NCI-H345 (cell line): ENCODE measurements at regions not wholly inside any gene's neighbourhood (a gene's known extent, or its start where the extent isn't known, plus 50 kb on each side); places are given as distances from the start of the nearest gene placed in this dataset.

Experiments used
- DNase-seq: peaks from one replicate; lab custom pipeline; 2025; lab: John Stamatoyannopoulos, UW

DNA sequence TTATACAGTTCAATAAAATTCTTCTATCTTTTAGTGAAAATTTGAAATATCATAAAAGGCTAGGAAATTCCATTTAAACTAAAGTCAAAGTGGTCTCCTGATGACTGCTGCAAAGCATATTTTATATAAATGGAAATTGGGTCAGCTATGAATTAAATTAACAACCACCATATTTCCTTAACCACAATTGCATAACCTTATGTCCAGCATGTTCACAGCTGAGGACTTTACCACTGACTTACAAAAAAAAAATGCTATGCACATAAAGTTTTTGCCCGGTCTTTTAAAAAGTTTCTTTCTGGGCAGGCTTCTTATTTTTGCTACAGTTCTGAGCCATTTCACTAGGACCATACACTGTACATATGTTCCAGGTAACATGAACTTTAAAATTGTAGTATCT lies 208.6 kb upstream of the RGMB start:
- no peak for DNase-seq

DNA sequence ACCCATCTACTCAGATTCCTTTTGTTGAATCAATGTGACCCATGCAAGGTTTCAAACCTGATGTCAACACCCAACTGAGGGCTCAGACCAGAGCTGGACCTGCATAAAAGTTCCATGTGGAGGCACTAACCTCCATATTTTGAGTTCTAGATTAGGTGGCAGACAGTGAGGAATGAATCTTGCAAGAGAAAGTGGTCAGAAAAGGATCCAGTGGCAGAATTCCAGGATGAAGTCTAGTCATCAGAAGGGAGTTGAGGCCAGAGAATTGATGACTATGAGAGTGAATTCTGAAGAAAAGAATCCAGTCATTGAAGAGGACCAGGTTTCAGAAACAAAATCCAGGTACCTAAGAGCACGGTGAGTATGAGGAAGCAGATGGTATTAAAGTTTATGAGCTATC lies 205.1 kb upstream of the RGMB start:
- no peak for DNase-seq

DNA sequence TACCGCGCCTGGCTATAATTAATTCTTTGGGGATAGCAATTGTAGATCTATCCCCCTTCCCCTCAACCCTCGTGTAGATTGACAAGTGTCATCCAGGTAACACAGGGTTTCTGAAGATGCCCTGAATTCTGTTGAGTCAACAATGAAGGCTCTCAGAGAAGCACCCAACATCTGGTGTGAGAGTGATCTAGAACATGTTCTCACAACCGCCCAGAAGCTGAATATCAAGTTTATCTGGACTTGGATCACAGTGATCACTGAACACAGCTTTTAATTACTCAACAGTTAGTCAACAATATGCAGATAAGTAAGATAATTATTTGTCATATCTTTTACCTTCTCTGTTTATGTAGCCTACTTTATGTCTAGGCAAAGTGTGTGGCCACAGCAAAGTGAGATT lies 204.2 kb upstream of the RGMB start:
- DNase-seq = no peak

DNA sequence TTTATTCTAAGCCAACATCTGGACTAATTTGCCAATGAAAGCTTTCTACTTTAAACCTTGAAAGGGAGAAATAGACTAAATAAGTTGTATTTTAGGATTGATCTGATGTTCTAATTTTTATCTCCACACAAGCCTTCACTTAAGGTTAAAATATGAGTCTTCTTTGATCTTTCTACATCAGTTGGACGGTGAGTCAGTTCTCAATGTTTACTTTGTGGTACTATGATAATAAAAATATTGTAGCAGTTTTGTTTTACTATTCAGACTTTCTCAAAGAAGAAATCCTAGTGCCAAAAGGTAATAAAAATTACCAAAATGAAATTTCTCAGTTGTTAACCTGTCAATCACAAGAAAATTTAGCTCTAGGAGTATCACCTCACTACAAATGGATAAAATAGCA lies 203.5 kb upstream of the RGMB start:
- no peak for DNase-seq

DNA sequence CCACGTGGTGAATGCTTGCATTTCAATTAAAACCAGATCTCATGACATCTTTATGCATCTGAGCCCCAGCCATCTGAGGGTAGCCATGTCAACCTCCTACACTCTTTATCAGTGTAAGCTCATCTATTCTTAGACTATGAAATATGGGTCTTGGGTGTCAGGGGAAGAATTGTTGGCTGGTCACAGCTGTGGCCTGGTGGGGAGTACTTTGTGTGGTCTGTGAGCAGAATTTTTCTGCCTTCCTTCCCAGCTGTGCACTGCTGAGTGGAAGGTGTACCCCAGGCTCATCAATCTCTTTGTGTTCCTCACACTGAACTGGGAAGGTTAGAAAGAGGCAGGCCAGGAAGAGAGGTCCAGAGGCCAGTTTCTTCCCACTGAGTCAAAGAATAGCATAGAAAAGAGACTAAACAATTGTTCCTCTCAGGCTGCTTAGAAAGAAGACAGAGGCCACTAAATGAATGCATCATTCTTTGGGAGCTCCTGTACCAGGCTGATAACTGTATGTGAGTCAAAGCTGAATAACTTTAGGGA lies 202.7 kb upstream of the RGMB start:
- DNase-seq = no peak

DNA sequence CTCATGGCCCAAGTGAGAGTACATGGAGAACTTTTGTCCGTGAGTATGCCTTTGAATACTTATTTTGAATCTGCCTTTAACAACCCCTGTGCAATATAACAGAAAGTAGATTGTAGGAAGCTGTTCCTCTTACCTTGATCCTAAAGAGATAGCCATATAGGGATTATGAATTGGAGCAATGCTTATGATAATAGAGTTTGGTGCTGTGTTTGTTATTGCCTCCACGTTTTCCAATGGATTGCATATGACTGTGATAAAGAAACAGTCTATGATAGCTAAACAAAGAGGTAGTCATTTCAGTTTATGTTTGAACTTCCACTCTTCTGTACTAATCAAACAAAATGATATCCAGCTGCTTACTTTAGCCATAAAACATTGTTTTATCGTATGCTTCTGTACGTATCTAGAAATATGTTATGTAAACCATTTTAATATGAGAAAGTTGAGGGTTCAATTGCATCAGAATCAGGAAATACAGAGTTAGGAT lies 199.6 kb upstream of the RGMB start:
- no peak for DNase-seq

DNA sequence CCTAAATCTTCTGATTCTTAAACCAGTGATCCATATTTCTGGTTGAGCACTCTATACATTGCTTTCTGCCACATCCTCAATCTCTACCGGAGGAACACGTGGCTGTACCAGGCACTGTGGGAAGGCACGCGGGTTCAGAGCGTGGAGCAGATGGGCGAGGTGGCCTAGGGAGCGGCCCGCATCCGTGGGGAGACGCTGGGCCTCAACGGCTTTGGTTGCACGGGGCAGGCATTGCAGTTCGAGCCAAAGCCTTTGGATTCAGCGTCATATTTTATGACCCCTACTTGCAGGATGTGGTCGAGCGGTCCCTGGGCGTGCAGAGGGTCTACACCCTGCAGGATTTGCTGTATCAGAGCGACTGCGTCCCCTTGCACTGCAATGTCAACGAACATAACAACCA lies 197.2 kb upstream of the RGMB start:
- DNase-seq = no peak

DNA sequence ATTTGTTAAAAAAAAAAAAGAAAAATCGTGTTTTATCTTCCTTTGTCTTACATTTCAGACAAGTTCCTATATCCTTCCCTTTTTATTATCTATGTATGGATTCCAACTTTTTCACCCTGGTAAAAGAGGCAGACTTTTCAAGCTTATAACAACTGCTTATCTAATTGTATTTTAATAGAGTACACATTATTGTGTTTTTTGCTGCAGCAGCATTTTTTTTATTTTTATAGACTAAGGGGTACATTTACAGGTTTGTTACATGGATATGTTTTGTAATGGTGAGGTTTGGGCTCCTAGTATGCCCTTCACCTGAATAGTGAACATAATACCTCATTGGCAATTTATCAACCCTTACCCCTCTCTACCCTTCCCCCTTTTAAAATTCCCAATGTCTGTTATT lies 195.0 kb upstream of the RGMB start:
- DNase-seq = no peak

DNA sequence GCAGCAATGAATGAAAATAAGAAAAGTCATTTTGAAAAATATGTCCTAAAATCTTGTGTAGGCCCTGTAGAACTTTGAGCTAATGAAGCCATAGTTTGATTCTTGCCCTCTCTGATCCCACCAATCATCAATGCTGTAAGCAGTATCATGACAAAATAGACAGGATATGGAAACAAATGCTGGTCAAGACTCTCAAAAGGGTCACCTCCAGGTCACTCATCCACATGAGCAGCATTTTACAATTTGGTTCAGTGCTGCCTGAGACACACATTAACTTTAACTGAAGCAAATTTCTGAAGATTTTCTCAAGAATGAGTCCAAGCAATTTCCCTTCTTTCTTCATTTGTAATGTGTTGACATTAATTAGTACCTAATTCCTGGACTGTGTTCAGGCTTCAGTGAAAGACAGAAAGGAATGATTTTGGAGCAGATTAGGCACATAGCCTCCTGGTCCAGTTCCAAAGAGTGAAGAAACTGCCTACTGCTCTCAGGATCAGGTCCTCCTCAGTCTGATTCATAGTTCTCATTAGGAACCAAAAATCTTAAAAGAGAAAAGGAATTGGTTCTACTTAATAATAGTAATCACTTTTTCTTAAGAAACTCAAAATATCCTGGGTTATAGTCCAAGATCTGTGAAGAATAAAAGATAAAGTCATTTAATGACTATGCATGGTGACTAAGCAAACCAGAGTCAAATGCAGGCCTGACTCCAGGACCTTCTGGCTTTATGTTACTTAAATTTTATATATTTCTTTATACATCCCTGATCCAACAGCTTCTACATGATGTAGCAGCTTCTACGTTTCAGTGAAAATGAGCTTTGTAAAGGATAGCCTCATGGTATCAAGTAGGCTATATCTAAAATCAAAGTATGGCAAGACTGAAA lies 192.1 kb upstream of the RGMB start:
- no peak for DNase-seq

DNA sequence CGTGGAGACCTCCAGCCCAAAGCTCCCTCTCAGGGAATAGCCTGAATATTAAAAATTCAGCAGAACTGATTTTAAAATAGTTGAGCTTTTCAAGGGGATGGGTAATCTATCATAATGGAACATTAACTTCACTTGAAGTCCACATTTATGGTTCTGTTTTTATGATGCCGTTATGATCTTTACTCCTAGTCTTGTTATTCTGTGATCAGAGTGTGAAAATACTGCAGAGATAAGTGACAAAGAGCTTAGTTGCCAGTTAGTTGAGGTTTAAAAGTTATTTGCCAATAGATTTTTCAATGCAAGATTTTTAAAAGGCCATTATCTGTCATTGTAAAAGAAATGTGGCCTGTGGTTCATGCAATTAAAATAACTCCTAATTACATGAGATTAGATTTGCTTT lies 189.9 kb upstream of the RGMB start:
- DNase-seq = no peak

DNA sequence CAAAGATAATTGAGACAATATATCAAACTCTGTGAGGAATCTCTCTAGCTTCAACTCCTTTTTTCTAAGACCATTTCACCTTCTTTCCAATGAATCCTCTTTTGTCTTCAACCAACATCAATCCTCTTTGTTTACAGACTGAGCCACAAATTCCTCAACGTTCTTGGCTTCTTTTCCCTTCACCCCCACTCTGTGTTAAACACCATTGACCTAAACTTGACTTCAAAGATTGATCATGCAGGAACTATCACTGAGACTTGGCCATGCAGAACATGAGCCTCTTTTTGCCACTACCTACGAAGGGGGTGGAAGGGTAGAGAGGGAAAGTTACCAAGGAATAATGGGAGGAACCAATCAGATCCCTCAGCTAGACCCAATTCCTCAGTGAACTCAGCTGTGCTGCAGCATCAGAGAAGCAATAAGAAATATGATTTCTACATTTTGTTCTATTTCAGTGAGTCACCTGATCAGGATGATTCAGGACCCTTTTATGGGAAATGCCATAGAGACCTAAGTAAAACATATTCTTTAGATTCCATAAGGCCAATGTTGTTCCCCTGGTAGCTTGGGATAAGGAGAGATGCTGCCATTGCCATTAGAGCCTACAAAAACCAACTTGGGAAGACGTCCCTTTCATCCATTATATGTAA lies 187.7 kb upstream of the RGMB start:
- no peak for DNase-seq

DNA sequence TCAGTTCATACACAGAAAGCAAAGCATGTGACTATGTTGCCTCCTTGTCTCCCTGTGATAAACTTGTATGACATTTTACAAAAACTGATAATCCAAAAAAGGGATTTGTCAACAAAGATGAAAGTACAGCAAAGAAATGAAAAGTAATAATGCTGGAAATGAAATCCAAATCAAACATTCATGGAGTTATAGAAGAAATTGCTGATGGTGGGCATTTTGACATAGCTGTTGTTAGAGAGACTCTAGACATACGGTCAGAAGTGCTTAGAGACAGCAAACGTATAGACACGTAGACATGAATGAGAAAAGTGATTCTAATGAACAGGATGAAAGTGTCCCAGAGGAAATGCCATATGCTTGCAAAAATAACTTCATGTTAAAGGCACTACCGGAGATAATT lies 186.9 kb upstream of the RGMB start:
- no peak for DNase-seq

DNA sequence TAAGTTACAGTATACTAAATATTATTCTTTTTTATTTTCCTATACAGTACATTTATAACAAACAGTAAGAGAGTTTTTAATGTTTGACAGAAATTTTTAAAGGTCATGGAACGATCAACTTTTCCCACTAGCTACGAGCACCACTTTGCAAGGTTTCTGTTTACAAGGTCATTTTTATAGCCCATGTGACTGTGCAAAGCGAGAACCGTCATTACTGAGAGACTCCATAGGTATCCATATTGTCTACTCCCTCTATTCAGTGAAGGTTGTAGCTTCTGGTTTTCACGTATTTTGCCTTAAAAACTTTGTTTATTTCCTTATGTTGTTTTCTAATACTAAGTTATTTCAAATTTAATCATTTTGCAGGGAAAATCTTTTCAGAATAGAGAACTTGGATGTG lies 186.3 kb upstream of the RGMB start:
- no peak for DNase-seq

DNA sequence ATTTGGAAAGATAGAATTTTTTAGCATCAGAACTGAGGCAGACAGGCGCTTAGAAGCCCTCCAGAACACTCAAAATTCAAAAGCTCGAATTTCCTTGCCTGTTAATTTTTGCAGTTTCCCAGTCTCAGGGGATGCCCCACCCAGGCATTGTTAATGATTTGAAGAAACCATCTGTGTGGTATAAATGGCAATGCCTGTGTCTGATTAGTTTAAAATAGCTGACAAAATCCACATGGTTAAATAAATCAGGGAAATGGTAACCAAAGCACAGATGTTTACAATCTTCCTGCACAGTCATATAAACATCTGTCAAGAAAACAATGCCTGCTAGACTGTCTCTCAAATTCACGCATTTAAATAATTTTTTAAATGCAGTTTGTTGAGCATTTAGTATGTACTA lies 185.2 kb upstream of the RGMB start:
- no peak for DNase-seq

DNA sequence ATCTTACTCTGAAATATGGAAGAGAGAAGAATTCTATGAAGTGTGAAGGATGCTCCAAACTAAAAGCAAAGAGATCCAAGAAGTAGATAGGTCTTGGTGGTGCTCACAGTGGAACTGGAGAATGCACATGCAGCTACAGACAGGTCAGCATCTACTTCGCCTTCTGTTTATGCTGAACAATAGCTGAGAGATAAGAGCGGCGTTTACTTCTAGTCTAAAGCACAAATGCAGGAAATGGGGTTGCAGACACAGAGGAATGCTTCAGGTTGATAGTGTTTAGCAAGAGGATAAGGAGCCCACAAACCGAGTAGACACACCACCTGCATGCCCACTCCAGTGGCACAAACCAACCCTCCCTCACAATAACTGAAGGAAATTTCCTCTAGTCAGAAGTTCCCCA lies 180.0 kb upstream of the RGMB start:
- no peak for DNase-seq

DNA sequence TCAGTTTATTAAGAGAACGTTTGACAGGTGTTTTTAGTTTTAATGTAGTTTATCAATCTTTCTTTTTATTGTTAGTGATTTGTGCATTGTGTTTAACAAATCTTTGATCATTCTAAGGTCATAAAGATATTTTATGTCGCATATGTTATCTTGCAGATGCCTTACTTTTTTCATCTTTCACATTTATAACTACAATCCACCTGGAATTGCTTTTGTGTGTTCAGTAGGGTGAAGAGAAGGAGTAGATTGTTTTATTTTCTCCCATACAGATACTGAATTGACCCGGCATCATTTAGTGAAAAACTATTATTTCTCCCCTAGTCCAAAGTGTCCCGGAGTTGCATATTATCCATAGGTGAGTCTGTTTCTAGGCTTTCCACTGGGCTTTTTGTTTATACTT lies 179.4 kb upstream of the RGMB start:
- DNase-seq = no peak

DNA sequence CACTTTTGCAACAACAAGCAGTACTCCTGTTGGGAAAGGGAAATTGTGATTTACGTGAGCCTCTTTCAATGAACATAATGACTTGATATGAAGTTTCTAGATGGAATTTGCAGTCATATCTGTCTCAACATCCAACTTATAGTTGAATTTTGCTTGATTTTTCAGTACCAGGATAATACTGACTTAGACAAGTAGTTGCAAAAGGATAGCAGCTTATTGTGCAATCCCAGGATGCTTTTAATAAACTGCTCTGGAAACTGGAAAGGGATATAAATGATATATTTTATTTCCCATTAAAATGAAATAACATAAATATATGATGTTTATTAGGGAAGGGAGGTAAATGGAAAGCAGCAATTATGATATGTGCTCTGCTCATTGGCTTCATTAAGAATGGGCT lies 174.4 kb upstream of the RGMB start:
- DNase-seq = no peak

DNA sequence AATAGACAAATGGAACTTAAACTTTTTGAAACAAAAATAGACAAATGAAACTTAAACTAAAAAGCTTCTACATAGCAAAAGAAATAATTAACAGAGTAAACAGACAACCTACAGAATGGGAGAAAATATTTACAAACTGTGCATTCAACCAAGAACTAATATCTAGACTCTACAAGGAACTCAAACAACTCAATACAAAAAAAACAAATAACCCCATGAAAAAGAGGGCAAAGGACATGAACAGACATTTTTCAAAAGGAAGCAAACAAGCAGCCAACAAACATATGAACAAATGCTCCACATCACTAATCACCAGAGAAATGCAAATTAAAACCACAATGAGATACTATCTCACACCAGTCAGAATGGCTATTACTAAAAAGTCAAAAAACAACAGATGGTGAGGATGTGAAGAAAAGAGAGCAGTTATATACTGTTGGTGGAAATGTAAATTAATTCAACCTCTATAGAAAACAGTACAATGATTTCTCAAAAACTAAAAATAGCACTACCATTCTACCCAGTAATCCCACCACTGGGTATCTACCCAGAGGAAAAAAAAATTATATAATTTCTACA lies 170.8 kb upstream of the RGMB start:
- DNase-seq = no peak

DNA sequence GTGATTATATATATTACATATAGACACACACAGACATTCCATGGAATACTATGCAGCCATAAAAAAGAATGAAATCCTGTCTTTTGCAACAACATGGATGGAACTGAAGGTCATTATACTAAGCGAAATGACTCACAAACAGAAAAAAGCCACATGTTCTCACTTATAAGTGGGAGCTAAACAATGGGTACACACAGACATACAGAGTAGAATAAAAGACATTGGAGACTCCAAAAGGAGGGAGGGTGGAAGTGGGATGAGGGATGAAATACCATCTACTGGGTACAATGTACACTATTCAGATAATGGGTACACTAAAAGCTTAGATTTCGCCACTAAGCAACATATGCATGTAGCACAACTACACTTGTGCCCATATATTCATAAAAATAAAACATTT lies 170.0 kb upstream of the RGMB start:
- no peak for DNase-seq

DNA sequence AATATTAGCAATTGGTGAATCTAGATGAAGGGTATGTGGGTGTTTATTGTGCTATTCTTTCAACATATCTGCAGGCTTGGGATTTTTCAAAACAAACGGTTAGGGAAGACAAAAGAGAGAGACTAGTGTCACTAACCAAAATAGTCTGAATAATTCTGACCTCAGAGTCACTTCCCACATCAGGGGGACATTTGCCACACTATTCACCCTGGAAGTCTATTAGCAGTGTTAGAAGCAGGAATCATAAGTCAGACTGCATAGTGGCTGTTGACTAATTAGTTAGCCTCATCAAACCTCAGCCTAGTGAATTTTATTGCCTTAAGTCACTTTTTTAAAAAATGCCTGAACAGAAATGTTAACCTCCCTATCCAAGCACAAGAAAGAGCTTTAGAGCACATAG lies 169.2 kb upstream of the RGMB start:
- DNase-seq = no peak

DNA sequence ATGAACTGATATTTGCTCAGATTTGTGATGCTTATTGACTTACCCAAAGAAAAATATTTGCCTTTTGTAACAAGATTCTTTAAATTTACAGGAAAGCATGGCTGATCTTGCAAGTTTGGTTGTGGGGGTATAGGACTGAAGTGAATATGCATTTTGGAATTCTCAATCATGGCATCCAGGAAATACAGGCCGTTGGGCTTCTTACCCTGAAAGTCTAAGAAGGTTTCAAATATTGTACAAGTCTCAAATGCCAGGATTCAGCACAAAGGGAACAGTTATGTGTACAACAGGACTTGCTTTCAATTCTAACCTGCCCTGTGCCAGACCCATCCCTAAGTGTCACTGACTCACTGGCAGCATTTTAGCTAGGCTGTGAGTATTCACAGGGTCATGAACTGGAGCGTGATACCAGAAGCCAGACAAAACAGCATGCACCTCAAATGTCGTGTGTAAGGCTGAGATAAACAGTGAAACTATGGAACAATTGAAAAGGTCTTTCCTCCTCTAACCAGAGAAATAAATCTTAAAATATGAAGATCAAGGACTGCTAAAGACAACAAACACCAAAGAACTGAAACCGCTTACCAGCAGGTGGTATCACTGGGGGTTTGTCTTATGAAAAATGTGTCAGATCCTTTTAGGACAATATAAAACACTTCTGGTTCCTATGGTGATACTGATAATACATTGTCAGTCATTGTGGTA lies 168.6 kb upstream of the RGMB start:
- DNase-seq = peak; percentile 54

DNA sequence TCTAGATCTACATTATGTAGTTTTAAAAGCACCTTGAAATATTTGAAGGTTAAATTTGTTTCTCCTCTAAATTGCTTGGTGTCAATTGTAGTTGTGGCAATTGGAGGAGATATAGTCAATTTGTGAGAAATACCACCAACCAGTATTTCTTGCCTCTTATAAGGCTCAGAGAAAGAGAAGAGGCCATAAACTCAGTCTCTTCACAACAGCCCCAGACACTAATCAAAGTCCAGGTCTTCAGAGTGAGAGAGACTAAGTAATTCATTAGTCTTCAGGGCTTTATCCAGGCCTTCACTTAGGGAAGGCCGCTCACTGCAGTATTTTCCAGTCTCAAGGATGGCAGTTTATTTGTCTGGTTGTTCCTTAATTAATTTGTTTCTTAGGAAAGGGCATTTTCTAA lies 168.0 kb upstream of the RGMB start:
- no peak for DNase-seq
